HCT116 (cell line): ENCODE measurements at regions not wholly inside any gene's neighbourhood (a gene's known extent, or its start where the extent isn't known, plus 50 kb on each side); places are given as distances from the start of the nearest gene placed in this dataset.

Experiments
- ATAC-seq: fragments of 200-7000 bp; cut with Tn5 transposase; 2 replicates; pipeline ENCODE4 v1.9.1; 2020; ENCODE audit warnings: mild to moderate bottlenecking, moderate library complexity
- BruUV-seq: library from RNA; stranded (reverse); fragments of 400-500 nt; replicated peaks from 2 replicates; lab custom pipeline; 2021; lab: Mats Ljungman, UMichigan
- CTCF ChIA-PET: fragments of 300-600 bp; sonication (Branson Sonifier 250); formaldehyde crosslinking; loops from one replicate; lab custom pipeline; 2021; ENCODE audit warnings: antibody characterized with exemption; lab: Charles Lee
- POLR2A ChIA-PET: fragments of 300-600, 350-600 bp; sonication (Branson Sonifier 250); formaldehyde crosslinking; loops from one replicate; lab custom pipeline; 2021; ENCODE audit warnings: antibody characterized with exemption; lab: Charles Lee
- RAD21 ChIA-PET, 2 experiments: fragments of 300-600 bp; sonication (Branson Sonifier 250); formaldehyde crosslinking; loops; one replicate each; lab custom pipeline; 2023; ENCODE audit warnings: low total read pairs in 2 of 2; ENCODE audit not compliant: uncharacterized antibody in 2 of 2, unreplicated experiment in 2 of 2, low non-redundant PET in 1 of 2; lab: Charles Lee
- DNase-seq: peaks from one replicate; pipeline ENCODE4 v3.0.0-alpha.2; 2010; ENCODE audit warnings: low read depth, low spot score
- H2AFZ ChIP-seq: fragments of 200-600 bp; shearing (Covaris generic), sonication (generic); 2 replicates; pipeline ENCODE4 v1.6.1; 2017; ENCODE audit warnings: low read depth, mixed run types, mixed read lengths, antibody characterized with exemption, low read length; ENCODE audit not compliant: poor library complexity, severe bottlenecking
- H3K27ac ChIP-seq: 2 replicates; pipeline ENCODE4 v1.5.1; 2012; ENCODE audit warnings: low read depth, low read length
- H3K27me3 ChIP-seq: fragments of 200-600 bp; sonication (generic); 2 replicates; pipeline ENCODE4 v1.6.1; 2016; ENCODE audit warnings: mixed run types, low read length, mixed read lengths; ENCODE audit not compliant: insufficient read depth
- H3K36me3 ChIP-seq, 2 experiments: fragments of 200-500 bp in 1 of 2; fragments of 200-600 bp in 1 of 2; sonication (Bioruptor generic) in 1 of 2; sonication (generic) in 1 of 2; 2 replicates each; pipeline versions ENCODE4 v1.5.1 to v1.6.1; 2014 to 2016; ENCODE audit warnings: low read length in 2 of 2, inconsistent platforms in 1 of 2, mixed read lengths in 1 of 2, mixed run types in 1 of 2; ENCODE audit not compliant: insufficient read depth in 2 of 2, control insufficient read depth in 1 of 2
- H3K4me1 ChIP-seq, 2 experiments: fragments of 200-600 bp in 1 of 2; sonication (generic) in 1 of 2; 2 replicates each; pipeline versions ENCODE4 v1.5.1 to v1.6.1; 2012 to 2017; ENCODE audit warnings: low read length in 2 of 2, inconsistent platforms in 1 of 2, mild to moderate bottlenecking in 1 of 2, mixed read lengths in 1 of 2, mixed run types in 1 of 2, moderate library complexity in 1 of 2; ENCODE audit not compliant: insufficient read depth in 2 of 2, control insufficient read depth in 1 of 2
- H3K4me2 ChIP-seq: fragments of 200-600 bp; sonication (generic); 2 replicates; pipeline ENCODE4 v1.6.1; 2017; ENCODE audit warnings: mixed run types, low read length, mixed read lengths
- H3K4me3 ChIP-seq, 2 experiments: fragments of 200-600 bp in 1 of 2; sonication (generic) in 1 of 2; replicated peaks in 1 of 2; 2 replicates each; pipeline ENCODE4 v1.5.1; 2011 to 2016; ENCODE audit warnings: low read length in 2 of 2, control low read depth in 1 of 2, low read depth in 1 of 2, mild to moderate bottlenecking in 1 of 2, mixed read lengths in 1 of 2, mixed run types in 1 of 2
- H3K79me2 ChIP-seq: fragments of 200-600 bp; sonication (generic); 2 replicates; pipeline ENCODE4 v1.6.1; 2017; ENCODE audit warnings: mild to moderate bottlenecking, mixed run types, low read length, moderate library complexity, mixed read lengths; ENCODE audit not compliant: insufficient read depth
- H3K9ac ChIP-seq: fragments of 200-600 bp; sonication (generic); 2 replicates; pipeline ENCODE4 v1.6.1; 2016; ENCODE audit warnings: low read length, mixed read lengths
- H3K9me2 ChIP-seq: fragments of 200-600 bp; sonication (generic), shearing (Covaris generic); 2 replicates; pipeline ENCODE4 v1.6.1; 2017; ENCODE audit warnings: mixed run types, mild to moderate bottlenecking, moderate library complexity; ENCODE audit not compliant: insufficient read depth
- H3K9me3 ChIP-seq, 2 experiments: fragments of 200-500 bp in 1 of 2; fragments of 200-600 bp in 1 of 2; sonication (Bioruptor generic) in 1 of 2; sonication (generic) in 1 of 2; 2 replicates each; pipeline ENCODE4 v1.6.1; 2014 to 2017; ENCODE audit warnings: low read length in 2 of 2, mixed read lengths in 2 of 2, inconsistent platforms in 1 of 2, low read depth in 1 of 2, mild to moderate bottlenecking in 1 of 2, mixed run types in 1 of 2, moderate library complexity in 1 of 2; ENCODE audit not compliant: control insufficient read depth in 1 of 2, insufficient read depth in 1 of 2
- H4K20me1 ChIP-seq: fragments of 200-600 bp; sonication (generic), shearing (Covaris generic); 2 replicates; pipeline ENCODE4 v1.6.1; 2017; ENCODE audit warnings: mixed run types, mild to moderate bottlenecking, moderate library complexity; ENCODE audit not compliant: insufficient read depth
- ATF3 ChIP-seq: IDR thresholded peaks from 2 replicates; pipeline ENCODE4 v1.6.1; 2012
- FOSL1 ChIP-seq: IDR thresholded peaks from 2 replicates; pipeline ENCODE4 v1.6.1; 2012; ENCODE audit warnings: low read depth
- POLR2A ChIP-seq: IDR thresholded peaks from 2 replicates; pipeline ENCODE4 v1.7.0; 2011; ENCODE audit warnings: borderline replicate concordance; ENCODE audit not compliant: insufficient read depth, insufficient read length; ENCODE audit errors: extremely low read depth
- REST ChIP-seq: IDR thresholded peaks from 2 replicates; pipeline ENCODE4 v1.6.1; 2012; ENCODE audit warnings: low read depth
- SP1 ChIP-seq: IDR thresholded peaks from 2 replicates; pipeline ENCODE4 v1.6.1; 2012; ENCODE audit warnings: low read depth
- SRF ChIP-seq: IDR thresholded peaks from 2 replicates; pipeline ENCODE4 v1.6.1; 2012; ENCODE audit warnings: low read depth
- ZBTB33 ChIP-seq: IDR thresholded peaks from 2 replicates; pipeline ENCODE4 v1.6.1; 2011; ENCODE audit warnings: mild to moderate bottlenecking, low read length, moderate library complexity; ENCODE audit not compliant: insufficient replicate concordance; ENCODE audit errors: extremely low read depth
- ZFX ChIP-seq: fragments of 450-650 bp; IDR thresholded peaks from 2 replicates; pipeline ENCODE4 v1.6.1; 2017
- ZNF274 ChIP-seq: fragments of 200-500 bp; sonication (Bioruptor generic); IDR thresholded peaks from 2 replicates; pipeline ENCODE4 v1.6.1; 2014; ENCODE audit warnings: mild to moderate bottlenecking, low read depth, low read length, inconsistent platforms
- intact Hi-C: fragments of 100-400 bp; cut with micrococcal nuclease; formaldehyde crosslinking; loops from 2 replicates; pipeline ENCODE4 v1.10.0; 2022

- Histone ChIP-seq H3K9ac (no peak overlapping the region), H3K9me3 (no peaks in the 10 kb centered on the region; a peak in 1 of 4 replicates), H3K9me2 (no peaks in the 10 kb centered on the region), H3K36me3 (no peaks in the 10 kb centered on the region), H4K20me1 (no peaks in the 10 kb centered on the region), H3K27me3 (no peaks in the 10 kb centered on the region), H3K4me3 (no peak overlapping the region), H3K79me2 (no peaks in the 10 kb centered on the region), H3K4me2 (no peak overlapping the region), H3K27ac (no peak overlapping the region), H3K4me1 (no peaks in the 10 kb centered on the region), H2AFZ (no peak overlapping the region)
- CTCF ChIA-PET: no interaction called here
- no peak for TF ChIP-seq POLR2A
- TF ChIP-seq ZNF274: no peak
- TF ChIP-seq ZBTB33: no peak
- no peak for TF ChIP-seq SP1
- TF ChIP-seq ZFX: no peak
- TF ChIP-seq FOSL1: no peak
- no peak for TF ChIP-seq REST
- no peak for TF ChIP-seq ATF3
- no peak for TF ChIP-seq SRF
- ATAC-seq (no peak), DNase-seq (no peak)
- RAD21 ChIA-PET: no interaction called here
- intact Hi-C loops: no loop called here
- POLR2A ChIA-PET: no interaction called here
- BruUV-seq: no TSS peak
Observed at GRCh38 chr17:71668807-71669206, 452.0 kb upstream of the SOX9 start.
